OCI-LY1 (cell line): ENCODE measurements at regions not wholly inside any gene's neighbourhood (a gene's known extent, or its start where the extent isn't known, plus 50 kb on each side); places are given as distances from the start of the nearest gene placed in this dataset.

Experiments used
- H2AFZ ChIP-seq: fragments of 200-600 bp; sonication (generic), shearing (Covaris generic); 2 replicates; pipeline ENCODE4 v1.6.0; 2014; ENCODE audit warnings: antibody characterized with exemption, mild to moderate bottlenecking, low read length
- H3F3A ChIP-seq: fragments of 200-600 bp; sonication (generic), shearing (Covaris generic); 2 replicates; pipeline ENCODE4 v1.6.0; 2014; ENCODE audit warnings: mild to moderate bottlenecking, antibody characterized with exemption, low read length, moderate library complexity; ENCODE audit not compliant: insufficient read depth
- H3K27ac ChIP-seq: fragments of 200-600 bp; sonication (generic); 2 replicates; pipeline ENCODE4 v1.5.1; 2014; ENCODE audit warnings: low read length, mixed run types, mild to moderate bottlenecking, low read depth; ENCODE audit not compliant: poor library complexity, severe bottlenecking
- H3K27me3 ChIP-seq: fragments of 200-600 bp; sonication (generic); 2 replicates; pipeline ENCODE4 v1.6.0; 2014; ENCODE audit warnings: antibody characterized with exemption, mild to moderate bottlenecking, low read length, moderate library complexity; ENCODE audit not compliant: insufficient read depth
- H3K36me3 ChIP-seq: fragments of 200-600 bp; sonication (generic); 2 replicates; pipeline ENCODE4 v1.6.1; 2014; ENCODE audit warnings: mild to moderate bottlenecking, antibody characterized with exemption, low read length, moderate library complexity, mixed read lengths; ENCODE audit not compliant: insufficient read depth
- H3K4me1 ChIP-seq: fragments of 200-600 bp; sonication (generic); 2 replicates; pipeline ENCODE4 v1.5.1; 2014; ENCODE audit warnings: mild to moderate bottlenecking, low read length, moderate library complexity; ENCODE audit not compliant: insufficient read depth, severe bottlenecking
- H3K4me2 ChIP-seq: fragments of 200-600 bp; sonication (generic), shearing (Covaris generic); 2 replicates; pipeline ENCODE4 v1.6.1; 2014; ENCODE audit warnings: low read length
- H3K4me3 ChIP-seq: fragments of 200-600 bp; sonication (generic); 2 replicates; pipeline ENCODE4 v1.5.1; 2014; ENCODE audit warnings: low read length, low read depth, mild to moderate bottlenecking, mixed read lengths; ENCODE audit not compliant: poor library complexity, severe bottlenecking
- H3K79me2 ChIP-seq: fragments of 200-600 bp; shearing (Covaris generic); 2 replicates; pipeline ENCODE4 v1.6.1; 2016; ENCODE audit warnings: mixed run types, low read length, mixed read lengths; ENCODE audit not compliant: insufficient read depth
- H3K9ac ChIP-seq: fragments of 200-600 bp; sonication (generic), shearing (Covaris generic); 2 replicates; pipeline ENCODE4 v1.6.1; 2014; ENCODE audit warnings: mild to moderate bottlenecking, low read length, mixed read lengths
- H3K9me2 ChIP-seq: fragments of 200-600 bp; sonication (generic), shearing (Covaris generic); 2 replicates; pipeline ENCODE4 v1.6.1; 2014; ENCODE audit warnings: low read depth, mild to moderate bottlenecking, low read length, mixed read lengths
- H3K9me3 ChIP-seq: fragments of 200-600 bp; shearing (Covaris generic); 2 replicates; pipeline ENCODE4 v1.6.1; 2014; ENCODE audit warnings: low read length, mixed read lengths
- H4K20me1 ChIP-seq: fragments of 200-600 bp; sonication (generic), shearing (Covaris generic); 2 replicates; pipeline ENCODE4 v1.6.0; 2016; ENCODE audit warnings: mild to moderate bottlenecking, low read length; ENCODE audit not compliant: insufficient read depth
- CTCF ChIP-seq: fragments of 200-600 bp; sonication (generic), shearing (Covaris generic); IDR thresholded peaks from 2 replicates; pipeline ENCODE4 v1.5.1; 2017; ENCODE audit warnings: mild to moderate bottlenecking, antibody characterized with exemption, low read length, moderate library complexity, mixed read lengths
- EZH2 ChIP-seq: fragments of 200-600 bp; sonication (generic), shearing (Covaris generic); IDR thresholded peaks from 2 replicates; pipeline ENCODE4 v1.8.0; 2017; ENCODE audit warnings: borderline replicate concordance, mixed run types, mild to moderate bottlenecking, antibody characterized with exemption, low read length, moderate library complexity, mixed read lengths

DNA sequence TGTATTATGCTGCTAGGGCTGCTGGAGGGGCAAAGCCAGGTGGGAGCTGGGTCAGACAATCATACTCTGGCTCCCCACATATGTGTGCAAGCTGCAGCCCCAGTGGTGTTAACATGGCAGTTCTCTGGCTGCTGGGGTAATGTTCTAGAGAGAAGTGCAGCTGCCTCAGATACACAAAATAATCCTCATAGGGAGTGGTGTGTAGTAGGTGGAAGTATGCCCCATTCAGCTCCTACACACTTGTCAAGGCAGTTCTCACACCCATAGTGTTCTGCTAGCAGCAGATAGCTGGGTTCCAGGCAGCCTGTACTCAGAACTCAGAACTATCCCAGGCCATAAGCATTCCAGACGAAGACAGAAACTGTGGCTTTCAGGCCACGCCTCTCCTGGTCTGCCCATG lies 87.9 kb upstream of the NT5C1B start:
- no peak overlapping the region for H3K27ac ChIP-seq
- H3K9me3 ChIP-seq = no peaks in the 10 kb centered on the region
- H3K9me2 ChIP-seq = no peaks in the 10 kb centered on the region
- H3K36me3 ChIP-seq = no peaks in the 10 kb centered on the region
- H3F3A ChIP-seq = no peaks in the 10 kb centered on the region
- no peaks in the 10 kb centered on the region for H3K4me1 ChIP-seq
- no peak overlapping the region for H3K4me3 ChIP-seq
- no peaks in the 10 kb centered on the region for H3K27me3 ChIP-seq
- TF ChIP-seq CTCF = no peak
- no peak for TF ChIP-seq EZH2
- H3K9ac ChIP-seq = no peak overlapping the region
- H2AFZ ChIP-seq = no peak overlapping the region
- H3K79me2 ChIP-seq = no peaks in the 10 kb centered on the region
- no peaks in the 10 kb centered on the region for H4K20me1 ChIP-seq
- no peak overlapping the region for H3K4me2 ChIP-seq

- Histone ChIP-seq H3K4me3 (no peak overlapping the region), H3K9ac (no peak overlapping the region), H3K4me2 (no peak overlapping the region), H3K9me3 (no peaks in the 10 kb centered on the region), H3K36me3 (no peaks in the 10 kb centered on the region), H2AFZ (no peak overlapping the region), H3K9me2 (no peaks in the 10 kb centered on the region), H3K79me2 (no peaks in the 10 kb centered on the region), H3K27me3 (no peaks in the 10 kb centered on the region), H3K4me1 (no peaks in the 10 kb centered on the region), H4K20me1 (no peaks in the 10 kb centered on the region), H3F3A (no peaks in the 10 kb centered on the region), H3K27ac (no peak overlapping the region)
- TF ChIP-seq EZH2 (no peak), CTCF (no peak)
Measured at GRCh38 chr2:18674309-18674708, 84.9 kb upstream of the NT5C1B start.

DNA sequence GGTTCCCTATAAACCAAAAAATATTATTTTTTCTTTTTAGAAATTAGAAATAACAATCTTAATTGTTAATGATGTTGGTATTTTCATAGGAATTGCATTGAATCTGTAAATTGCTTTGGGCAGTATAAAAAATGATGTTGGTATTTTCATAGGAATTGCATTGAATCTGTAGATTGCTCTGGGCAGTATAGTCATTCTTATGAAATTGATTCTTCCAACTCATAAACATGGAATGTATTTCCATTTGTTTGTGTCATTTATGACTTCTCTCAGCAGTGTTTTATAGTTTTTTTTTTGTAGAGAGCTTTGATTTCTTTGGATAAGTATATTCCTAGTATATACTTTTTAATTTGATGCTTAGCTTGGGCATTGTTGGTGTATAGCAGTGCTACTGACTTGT lies 82.0 kb upstream of the NT5C1B start:
- TF ChIP-seq EZH2 (no peak), CTCF (no peak)
- no peaks in the 10 kb centered on the region for H3K9me2 ChIP-seq

More for the DNA sequence above, 82.0 kb upstream of the NT5C1B start:
- no peak overlapping the region for H3K27ac ChIP-seq
- no peaks in the 10 kb centered on the region for H3K36me3 ChIP-seq
- H3K9me3 ChIP-seq = no peaks in the 10 kb centered on the region
- no peaks in the 10 kb centered on the region for H3K4me1 ChIP-seq
- H3K9ac ChIP-seq = no peak overlapping the region
- H3K79me2 ChIP-seq = no peaks in the 10 kb centered on the region
- H4K20me1 ChIP-seq = no peaks in the 10 kb centered on the region
- H3K4me2 ChIP-seq = no peak overlapping the region
- H3K4me3 ChIP-seq = no peak overlapping the region
- no peak overlapping the region for H2AFZ ChIP-seq
- no peaks in the 10 kb centered on the region for H3K27me3 ChIP-seq
- H3F3A ChIP-seq = no peaks in the 10 kb centered on the region
